Mucosa of descending colon (tissue), 3 donors: ENCODE measurements at regions not wholly inside any gene's neighbourhood (a gene's known extent, or its start where the extent isn't known, plus 50 kb on each side); places are given as distances from the start of the nearest gene placed in this dataset.

Experiments
- ATAC-seq: fragments of 200-7000 bp; cut with Tn5 transposase; one replicate; pipeline ENCODE4 v1.9.1; 2020; ENCODE audit warnings: mild to moderate bottlenecking, moderate library complexity
- DNase-seq, 3 donors: peaks; one replicate each; pipeline ENCODE4 v3.0.0-alpha.2; 2020
- H3K36me3 ChIP-seq: fragments of 200-600 bp; one replicate; pipeline ENCODE4 v1.8.0; 2021; ENCODE audit warnings: low read depth, mild to moderate bottlenecking
- H3K4me1 ChIP-seq: fragments of 200-600 bp; one replicate; pipeline ENCODE4 v1.8.0; 2021; ENCODE audit warnings: low read depth, mild to moderate bottlenecking
- H3K4me3 ChIP-seq: fragments of 200-600 bp; one replicate; pipeline ENCODE4 v1.8.0; 2021; ENCODE audit warnings: mild to moderate bottlenecking
- H3K9me3 ChIP-seq: fragments of 200-600 bp; one replicate; pipeline ENCODE4 v1.8.0; 2021; ENCODE audit warnings: mild to moderate bottlenecking
- intact Hi-C, 2 donors: fragments of 100-400 bp; cut with DNase I in 1 of 2; cut with micrococcal nuclease in 1 of 2; formaldehyde crosslinking; loops; one replicate each; pipeline versions ENCODE4 v1.11.0 to v1.11.1; 2022; cut with DNase I, micrococcal nuclease
- TF ChIP-seq, protein P1 (sequence below): fragments of 200-600 bp; IDR thresholded peaks from one replicate; pipeline ENCODE4 v1.8.0; 2022; ENCODE audit warnings: antibody characterized with exemption, mild to moderate bottlenecking
- donor health status: DM: no; HTN: no; CAD: no; lungs with moderate emphysema.
- donor health status: DM: no; HTN: no; CAD: no.
- donor health status: DM: no; HTN: yes; CAD: no.

DNA sequence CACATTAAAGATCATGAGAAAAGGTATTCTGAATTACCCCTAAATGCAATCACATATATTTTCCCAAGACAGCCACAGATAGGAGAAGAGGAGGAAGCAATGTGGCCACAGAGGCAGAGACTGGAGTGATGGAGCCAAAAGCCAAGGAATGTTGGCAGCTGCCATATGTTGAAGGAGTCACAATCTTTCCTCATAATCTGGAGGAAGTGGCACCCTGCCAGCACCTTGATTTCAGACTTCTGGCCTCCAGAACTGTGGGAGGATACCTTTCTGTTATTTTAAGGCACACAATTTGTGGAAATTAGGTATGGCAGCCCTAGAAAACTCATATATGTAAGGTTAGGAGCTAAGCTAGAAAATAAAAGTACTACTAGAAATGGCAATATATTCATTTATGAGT lies 139.9 kb upstream of the GAS1 start:
- Histone ChIP-seq H3K36me3 (no peaks in the 10 kb centered on the region), H3K4me3 (no peak overlapping the region), H3K4me1 (no peaks in the 10 kb centered on the region), H3K9me3 (no peaks in the 10 kb centered on the region)
- TF ChIP-seq, protein P1, sequence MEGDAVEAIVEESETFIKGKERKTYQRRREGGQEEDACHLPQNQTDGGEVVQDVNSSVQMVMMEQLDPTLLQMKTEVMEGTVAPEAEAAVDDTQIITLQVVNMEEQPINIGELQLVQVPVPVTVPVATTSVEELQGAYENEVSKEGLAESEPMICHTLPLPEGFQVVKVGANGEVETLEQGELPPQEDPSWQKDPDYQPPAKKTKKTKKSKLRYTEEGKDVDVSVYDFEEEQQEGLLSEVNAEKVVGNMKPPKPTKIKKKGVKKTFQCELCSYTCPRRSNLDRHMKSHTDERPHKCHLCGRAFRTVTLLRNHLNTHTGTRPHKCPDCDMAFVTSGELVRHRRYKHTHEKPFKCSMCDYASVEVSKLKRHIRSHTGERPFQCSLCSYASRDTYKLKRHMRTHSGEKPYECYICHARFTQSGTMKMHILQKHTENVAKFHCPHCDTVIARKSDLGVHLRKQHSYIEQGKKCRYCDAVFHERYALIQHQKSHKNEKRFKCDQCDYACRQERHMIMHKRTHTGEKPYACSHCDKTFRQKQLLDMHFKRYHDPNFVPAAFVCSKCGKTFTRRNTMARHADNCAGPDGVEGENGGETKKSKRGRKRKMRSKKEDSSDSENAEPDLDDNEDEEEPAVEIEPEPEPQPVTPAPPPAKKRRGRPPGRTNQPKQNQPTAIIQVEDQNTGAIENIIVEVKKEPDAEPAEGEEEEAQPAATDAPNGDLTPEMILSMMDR, result no peak
- intact Hi-C loops, result no loop called here
- ATAC-seq (no peak), DNase-seq (no peak)

DNA sequence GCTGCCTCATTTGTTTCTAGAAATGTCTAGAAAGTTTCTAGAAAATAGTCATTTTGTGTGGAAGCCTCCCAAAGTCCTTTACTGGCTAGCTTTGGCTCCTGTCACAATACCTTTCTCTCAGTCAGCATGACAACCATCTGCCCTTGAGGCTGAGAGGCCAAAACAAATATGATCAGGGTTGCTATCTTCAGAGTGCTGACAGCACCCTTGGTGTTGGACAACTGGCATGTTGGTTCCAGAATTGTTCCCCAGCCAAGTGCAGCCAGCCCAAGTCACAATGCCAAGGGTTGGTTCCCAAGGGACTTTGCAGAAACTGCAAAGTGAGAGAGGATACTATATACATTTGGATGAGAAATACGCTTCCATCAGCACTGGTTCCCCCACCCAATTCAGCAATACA lies 140.9 kb upstream of the GAS1 start:
- ATAC-seq, result no peak
- TF ChIP-seq, protein P1, result no peak

DNA sequence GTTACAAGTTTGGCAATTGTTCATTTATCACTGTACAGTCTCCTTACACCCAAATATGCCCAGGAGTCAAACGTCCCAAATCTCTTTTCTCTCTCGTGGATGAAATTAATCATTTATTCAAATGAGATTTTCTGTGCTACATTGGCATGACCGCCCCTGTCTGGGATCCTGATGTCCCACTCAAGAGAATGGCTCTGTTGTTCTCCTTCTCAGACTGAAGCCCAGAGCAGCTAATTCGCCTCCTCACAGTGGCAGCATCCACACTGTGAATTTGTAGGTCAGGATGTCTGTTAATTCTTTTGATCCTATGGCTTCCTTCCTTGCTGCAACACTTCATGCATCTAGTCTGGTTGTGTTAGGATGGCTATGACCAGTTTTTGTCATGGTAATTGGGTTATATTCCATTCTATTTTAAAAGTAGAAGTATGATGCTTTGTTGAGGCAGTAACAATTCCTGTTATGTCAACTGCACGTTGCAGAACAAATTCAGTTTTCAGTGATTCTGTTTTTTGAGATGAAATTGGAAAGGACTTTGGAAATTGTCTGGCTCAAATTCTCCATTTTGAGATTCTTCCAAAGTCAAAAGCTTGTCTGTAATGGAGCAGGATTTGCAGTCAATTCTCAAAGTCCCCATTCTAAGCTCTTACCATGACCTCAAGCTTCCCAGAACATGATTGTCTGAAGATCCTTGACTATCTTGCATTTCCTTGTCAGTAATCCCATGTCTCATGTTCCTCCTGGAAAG lies 141.5 kb upstream of the GAS1 start:
- intact Hi-C loops, result no loop called here
- DNase-seq (no peak), ATAC-seq (no peak)
- TF ChIP-seq, protein P1, result no peak
- Histone ChIP-seq H3K4me3 (no peak overlapping the region), H3K9me3 (no peaks in the 10 kb centered on the region), H3K4me1 (no peaks in the 10 kb centered on the region), H3K36me3 (no peaks in the 10 kb centered on the region)

More for the DNA sequence above, 140.9 kb upstream of the GAS1 start:
- H3K4me3 ChIP-seq, result no peak overlapping the region
- H3K4me1 ChIP-seq, result no peaks in the 10 kb centered on the region
- no peaks in the 10 kb centered on the region for H3K36me3 ChIP-seq
- DNase-seq, result no peak
- intact Hi-C loops, result no loop called here
- H3K9me3 ChIP-seq, result no peaks in the 10 kb centered on the region

DNA sequence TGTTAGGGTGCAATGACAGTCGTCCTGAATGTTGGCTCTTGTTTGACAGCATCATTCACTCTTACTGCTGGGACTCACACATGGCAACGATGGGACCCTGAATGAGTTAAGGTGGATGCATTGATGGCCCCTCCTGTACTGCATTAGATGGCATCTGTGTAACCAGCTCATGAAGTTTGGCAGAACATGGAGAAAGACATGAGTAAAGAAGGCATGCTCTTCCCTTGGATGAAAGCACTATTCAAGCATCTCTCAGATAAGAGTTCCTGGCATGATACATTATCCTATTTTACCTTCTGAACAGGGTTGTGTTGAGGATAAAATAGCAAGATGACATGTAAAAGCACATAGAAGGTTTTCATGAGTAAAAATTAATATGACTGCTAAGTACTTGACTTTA lies 142.2 kb upstream of the GAS1 start:
- TF ChIP-seq, protein P1, result no peak
- Histone ChIP-seq H3K9me3 (no peaks in the 10 kb centered on the region), H3K4me3 (no peak overlapping the region), H3K36me3 (no peaks in the 10 kb centered on the region), H3K4me1 (no peaks in the 10 kb centered on the region)
- no peak for DNase-seq
- ATAC-seq, result no peak
- intact Hi-C loops, result no loop called here

DNA sequence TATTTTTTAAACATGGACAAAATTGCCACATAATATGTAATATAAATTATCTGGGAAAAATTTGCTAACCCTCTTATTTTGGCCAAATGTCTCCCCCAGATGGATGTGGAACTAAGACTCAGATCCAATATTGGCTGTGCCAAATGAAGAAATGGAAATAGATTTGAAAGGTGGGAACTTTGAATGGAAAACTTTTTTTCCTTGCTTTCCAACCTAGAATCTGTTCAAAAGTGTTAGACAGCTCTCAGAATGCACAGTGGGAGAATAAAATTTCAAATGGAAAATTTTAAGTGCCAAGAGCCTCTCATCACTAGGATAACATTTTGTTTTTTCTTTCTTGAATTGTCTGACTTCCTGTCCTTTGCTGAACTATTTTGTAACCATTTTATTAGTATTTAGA lies 142.6 kb upstream of the GAS1 start:
- H3K36me3 ChIP-seq, result no peaks in the 10 kb centered on the region
- ATAC-seq (no peak), DNase-seq (no peak)
- TF ChIP-seq, protein P1, result no peak
- no peak overlapping the region for H3K4me3 ChIP-seq
- H3K4me1 ChIP-seq, result no peaks in the 10 kb centered on the region
- intact Hi-C loops, result no loop called here
- H3K9me3 ChIP-seq, result no peaks in the 10 kb centered on the region

DNA sequence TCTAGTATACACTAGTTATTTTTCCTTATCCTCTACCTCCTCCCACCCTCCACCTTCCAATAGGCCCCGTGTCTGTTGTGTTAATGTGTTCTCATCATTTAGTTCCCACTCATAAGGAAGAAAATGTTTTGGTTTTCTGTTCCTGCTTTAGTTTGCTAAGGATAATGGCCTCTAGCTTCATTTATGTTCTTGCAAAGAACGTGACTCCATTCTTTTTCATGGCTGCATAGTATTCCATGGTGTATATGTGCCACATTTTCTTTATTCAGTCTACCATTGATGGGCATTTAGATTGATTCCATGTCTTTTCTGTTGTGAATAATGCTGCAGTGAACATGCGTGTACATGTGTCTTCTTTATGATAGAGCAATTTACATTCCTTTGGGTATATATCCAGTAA lies 146.5 kb upstream of the GAS1 start:
- intact Hi-C loops, result no loop called here
- Histone ChIP-seq H3K36me3 (no peaks in the 10 kb centered on the region), H3K4me3 (no peak overlapping the region), H3K9me3 (no peaks in the 10 kb centered on the region), H3K4me1 (no peaks in the 10 kb centered on the region)
- TF ChIP-seq, protein P1, result no peak
- DNase-seq, result no peak
- ATAC-seq, result no peak
